ENCODE measurements at regions not wholly inside any gene's neighbourhood (a gene's known extent, or its start where the extent isn't known, plus 50 kb on each side); places are given as distances from the start of the nearest gene placed in this dataset.
"Not testable (repeated sequence)": the region's sequence is repeated elsewhere in the genome, so short reads cannot be mapped to it uniquely, and the experiment has no call there.

DNA sequence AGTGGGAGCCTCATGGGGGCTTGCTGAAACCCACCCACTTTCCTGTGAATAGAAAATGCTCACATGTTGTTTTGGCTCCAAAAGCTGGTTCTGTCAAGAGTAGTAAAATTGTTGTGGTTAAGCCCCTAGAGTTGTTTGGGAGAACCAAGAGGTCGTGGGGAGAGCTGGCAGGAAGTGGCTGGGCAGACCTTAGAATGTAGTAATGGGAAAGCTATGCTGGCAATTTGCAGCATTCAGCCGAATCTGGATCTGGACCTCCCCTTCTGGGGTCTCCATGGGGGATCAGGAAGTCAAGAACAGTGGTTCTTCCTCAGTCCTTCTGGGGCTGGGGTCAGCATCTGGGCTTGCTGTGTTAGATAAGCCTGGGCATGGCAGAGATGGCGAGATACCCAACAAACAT is 150.6 kb upstream of the TBX3 start:
- Mint-ChIP-seq H3K27ac (no peak overlapping the region), H3K4me3 (no peak overlapping the region), H3K4me1 (no peaks in the 10 kb centered on the region), H3K27me3 (no peaks in the 10 kb centered on the region), H3K36me3 (no peaks in the 10 kb centered on the region), H3K9me3 (peaks cover 0 to 2% (median 0%) of the 10 kb centered on the region in 3 donors)
- DNase-seq (no peak), ATAC-seq (replicated peaks in 1 of 4) (no peak)
- no peak overlapping the region for H3K4me3 ChIP-seq (ENCODE audit: control insufficient read depth in 1 of 2, extremely low read depth in 1 of 2, low read length in 1 of 2)
- H3K9me3 ChIP-seq, result no peaks in the 10 kb centered on the region
- H3K36me3 ChIP-seq (ENCODE audit: control insufficient read depth in 2 of 2, extremely low read depth in 1 of 2, insufficient read depth in 1 of 2, low read length in 1 of 2), result no peaks in the 10 kb centered on the region
- H3K4me1 ChIP-seq (ENCODE audit: control insufficient read depth in 1 of 2, extremely low read depth in 1 of 2, insufficient read depth in 2 of 2, low read length in 2 of 2), result no peaks in the 10 kb centered on the region
- 14% methylated on average over 2 of the region's 3 CpGs for WGBS (ENCODE audit: insufficient coverage)
- no peaks in the 10 kb centered on the region for H3K27me3 ChIP-seq (replicated peaks in 1 of 2; ENCODE audit: control insufficient read depth in 2 of 2, extremely low read depth in 1 of 2, insufficient read depth in 2 of 2, low read length in 1 of 2)
- POLR2A ChIA-PET, result no interaction called here
- CTCF ChIA-PET, result no interaction called here
- no peak overlapping the region for H3K27ac ChIP-seq (ENCODE audit: low read length)

DNA sequence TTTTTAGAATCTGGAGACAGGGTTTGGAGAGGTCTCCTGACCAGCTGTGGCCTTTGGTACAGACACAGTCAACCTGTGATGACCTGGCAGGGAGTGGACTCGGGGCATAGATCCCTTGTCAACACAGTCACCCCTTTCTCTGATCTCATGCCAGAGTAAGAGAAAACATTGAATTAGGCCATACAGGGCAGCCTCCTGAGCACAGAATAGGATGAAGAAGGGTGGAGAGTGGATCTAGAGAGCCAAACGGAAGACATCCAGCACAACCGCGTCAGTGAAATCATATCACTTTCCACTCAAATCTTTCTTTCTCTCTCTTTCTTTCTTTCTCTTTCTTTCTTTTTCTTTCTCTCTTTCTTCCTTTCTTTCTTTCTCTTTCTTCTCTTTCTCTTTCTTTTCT is 145.9 kb upstream of the TBX3 start:
- H3K4me1 Mint-ChIP-seq, result no peaks in the 10 kb centered on the region
- no peaks in the 10 kb centered on the region for H3K4me1 ChIP-seq (ENCODE audit: control insufficient read depth in 1 of 2, extremely low read depth in 1 of 2, insufficient read depth in 2 of 2, low read length in 2 of 2)
- no peaks in the 10 kb centered on the region for H3K36me3 ChIP-seq (ENCODE audit: control insufficient read depth in 2 of 2, extremely low read depth in 1 of 2, insufficient read depth in 1 of 2, low read length in 1 of 2)
- H3K27me3 Mint-ChIP-seq, result no peaks in the 10 kb centered on the region
- peaks cover 0 to 2% (median 0%) of the 10 kb centered on the region in 3 donors for H3K9me3 Mint-ChIP-seq
- H3K36me3 Mint-ChIP-seq, result no peaks in the 10 kb centered on the region
- no peaks in the 10 kb centered on the region for H3K27me3 ChIP-seq (replicated peaks in 1 of 2; ENCODE audit: control insufficient read depth in 2 of 2, extremely low read depth in 1 of 2, insufficient read depth in 2 of 2, low read length in 1 of 2)
- ChIA-PET CTCF (no interaction called here), POLR2A (no interaction called here)
- H3K9me3 ChIP-seq, result no peaks in the 10 kb centered on the region
- ATAC-seq (replicated peaks in 1 of 4), result no peak
- WGBS (ENCODE audit: insufficient coverage), result 89% methylated on average over 3 of the region's 4 CpGs
- no peak overlapping the region for H3K27ac ChIP-seq (ENCODE audit: low read length)
- H3K4me3 Mint-ChIP-seq, result no peak overlapping the region
- no peak for DNase-seq
- no peak overlapping the region for H3K27ac Mint-ChIP-seq
- H3K4me3 ChIP-seq (ENCODE audit: control insufficient read depth in 1 of 2, extremely low read depth in 1 of 2, low read length in 1 of 2), result no peak overlapping the region

DNA sequence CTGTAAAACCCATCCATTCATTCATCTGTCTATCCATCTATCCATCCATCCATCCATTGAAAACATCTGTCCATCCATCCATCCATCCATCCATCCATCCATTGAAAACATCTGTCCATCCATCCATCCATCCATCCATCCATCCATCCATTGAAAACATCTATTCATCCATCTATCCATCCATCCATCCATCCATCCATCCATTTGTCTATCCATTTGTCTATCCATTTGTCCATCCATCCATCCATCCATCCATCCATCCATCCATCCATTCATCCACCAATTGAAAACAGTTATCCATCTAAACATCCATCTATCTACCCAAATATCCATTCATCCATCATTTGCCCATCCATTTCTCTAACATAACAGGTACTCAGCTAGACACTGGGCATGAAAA is 145.3 kb upstream of the TBX3 start:
- POLR2A ChIA-PET; H3K4me3 Mint-ChIP-seq; H3K27me3 ChIP-seq (replicated peaks in 1 of 2; ENCODE audit: control insufficient read depth in 2 of 2, extremely low read depth in 1 of 2, insufficient read depth in 2 of 2, low read length in 1 of 2); H3K9me3 ChIP-seq; ATAC-seq (replicated peaks in 1 of 4); DNase-seq; H3K36me3 ChIP-seq (ENCODE audit: control insufficient read depth in 2 of 2, extremely low read depth in 1 of 2, insufficient read depth in 1 of 2, low read length in 1 of 2); H3K4me1 Mint-ChIP-seq; H3K27ac Mint-ChIP-seq; H3K4me3 ChIP-seq (ENCODE audit: control insufficient read depth in 1 of 2, extremely low read depth in 1 of 2, low read length in 1 of 2); H3K9me3 Mint-ChIP-seq; H3K27me3 Mint-ChIP-seq; H3K4me1 ChIP-seq (ENCODE audit: control insufficient read depth in 1 of 2, extremely low read depth in 1 of 2, insufficient read depth in 2 of 2, low read length in 2 of 2); H3K36me3 Mint-ChIP-seq; CTCF ChIA-PET; H3K27ac ChIP-seq (ENCODE audit: low read length): not testable (repeated sequence)

DNA sequence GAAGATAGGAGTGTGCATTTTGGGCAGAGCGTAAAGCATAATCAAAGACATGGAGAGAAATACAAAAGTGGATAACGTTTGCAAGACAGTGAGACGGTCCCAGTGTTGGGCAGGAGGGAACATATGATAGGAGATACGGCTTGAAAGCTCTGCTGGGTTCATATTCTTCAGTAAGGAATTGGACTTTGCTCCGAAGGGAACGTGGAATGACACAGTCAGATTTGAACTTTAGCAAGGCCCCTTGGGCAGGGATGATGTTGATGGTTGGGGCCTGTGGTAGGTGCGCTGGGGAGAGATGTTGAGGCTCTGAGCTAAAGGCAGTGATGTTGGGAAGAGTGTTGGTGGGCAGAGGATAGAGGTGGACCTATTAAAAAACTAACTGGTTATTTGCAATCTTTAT is 143.5 kb upstream of the TBX3 start:
- no peaks in the 10 kb centered on the region for H3K4me1 ChIP-seq (ENCODE audit: control insufficient read depth in 1 of 2, extremely low read depth in 1 of 2, insufficient read depth in 2 of 2, low read length in 2 of 2)
- no peaks in the 10 kb centered on the region for H3K27me3 ChIP-seq (replicated peaks in 1 of 2; ENCODE audit: control insufficient read depth in 2 of 2, extremely low read depth in 1 of 2, insufficient read depth in 2 of 2, low read length in 1 of 2)
- Mint-ChIP-seq H3K27ac (no peak overlapping the region), H3K9me3 (peaks cover 0 to 3% (median 2%) of the 10 kb centered on the region in 3 donors), H3K36me3 (no peaks in the 10 kb centered on the region), H3K27me3 (no peaks in the 10 kb centered on the region), H3K4me1 (no peaks in the 10 kb centered on the region), H3K4me3 (no peak overlapping the region)
- 82% methylated on average over 6 of the region's 7 CpGs for WGBS (ENCODE audit: insufficient coverage)
- ATAC-seq (replicated peaks in 1 of 4) (no peak), DNase-seq (no peak)
- no peaks in the 10 kb centered on the region for H3K9me3 ChIP-seq
- CTCF ChIA-PET, result no interaction called here
- H3K27ac ChIP-seq (ENCODE audit: low read length), result no peak overlapping the region
- POLR2A ChIA-PET, result no interaction called here
- H3K36me3 ChIP-seq (ENCODE audit: control insufficient read depth in 2 of 2, extremely low read depth in 1 of 2, insufficient read depth in 1 of 2, low read length in 1 of 2), result no peaks in the 10 kb centered on the region
- no peak overlapping the region for H3K4me3 ChIP-seq (ENCODE audit: control insufficient read depth in 1 of 2, extremely low read depth in 1 of 2, low read length in 1 of 2)

DNA sequence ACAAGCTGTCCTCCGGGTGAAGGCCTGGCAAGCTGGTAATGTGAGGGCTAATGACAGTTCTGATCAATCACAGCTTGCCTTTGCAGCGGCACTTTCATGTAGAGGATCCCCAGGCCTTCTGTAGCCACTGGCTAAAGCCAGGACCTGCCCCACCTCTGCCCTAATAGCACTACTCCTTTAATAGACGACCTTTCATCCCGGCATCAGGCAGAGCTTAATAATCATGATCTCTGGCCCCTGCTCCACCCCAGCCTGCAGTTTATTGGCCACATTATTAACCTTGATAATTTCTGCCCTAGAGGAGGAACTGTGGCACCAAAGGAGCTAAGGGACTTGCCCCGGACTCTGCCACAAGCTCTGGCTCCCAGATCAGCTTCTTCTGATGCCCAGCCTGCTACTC is 142.3 kb upstream of the TBX3 start:
- Histone ChIP-seq H3K36me3 (ENCODE audit: control insufficient read depth in 2 of 2, extremely low read depth in 1 of 2, insufficient read depth in 1 of 2, low read length in 1 of 2) (no peaks in the 10 kb centered on the region), H3K4me3 (ENCODE audit: control insufficient read depth in 1 of 2, extremely low read depth in 1 of 2, low read length in 1 of 2) (no peak overlapping the region), H3K4me1 (ENCODE audit: control insufficient read depth in 1 of 2, extremely low read depth in 1 of 2, insufficient read depth in 2 of 2, low read length in 2 of 2) (no peaks in the 10 kb centered on the region), H3K27me3 (replicated peaks in 1 of 2; ENCODE audit: control insufficient read depth in 2 of 2, extremely low read depth in 1 of 2, insufficient read depth in 2 of 2, low read length in 1 of 2) (no peaks in the 10 kb centered on the region), H3K27ac (ENCODE audit: low read length) (no peak overlapping the region), H3K9me3 (no peaks in the 10 kb centered on the region)
- no peak for ATAC-seq (replicated peaks in 1 of 4)
- peaks cover 0 to 3% (median 0%) of the 10 kb centered on the region in 3 donors for H3K9me3 Mint-ChIP-seq
- no peaks in the 10 kb centered on the region for H3K36me3 Mint-ChIP-seq
- WGBS (ENCODE audit: insufficient coverage), result 48% methylated on average over 3 of the region's 5 CpGs
- H3K4me1 Mint-ChIP-seq, result no peaks in the 10 kb centered on the region
- no peak overlapping the region for H3K27ac Mint-ChIP-seq
- no peak for DNase-seq
- H3K27me3 Mint-ChIP-seq, result no peaks in the 10 kb centered on the region
- POLR2A ChIA-PET, result no interaction called here
- no peak overlapping the region for H3K4me3 Mint-ChIP-seq
- CTCF ChIA-PET, result no interaction called here

DNA sequence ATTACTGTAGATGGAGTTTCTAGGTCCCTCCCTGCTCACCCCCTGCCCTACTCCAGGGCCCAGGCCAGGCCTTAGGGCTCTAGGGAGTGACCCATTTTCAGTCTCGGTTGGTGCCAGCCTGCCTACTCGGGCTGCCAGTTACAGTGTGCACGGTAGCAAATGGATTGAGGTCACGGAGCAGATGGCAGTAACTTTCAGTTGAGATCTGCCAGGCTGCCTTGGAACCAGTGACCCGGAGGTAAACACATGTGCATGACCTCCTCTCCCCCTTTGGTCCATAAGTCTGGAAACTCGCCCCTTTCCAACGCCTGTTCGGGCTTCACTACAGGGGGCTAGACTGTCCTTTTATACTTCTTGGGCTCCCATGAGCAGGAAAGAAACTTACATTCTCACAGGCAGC is 139.7 kb upstream of the TBX3 start:
- no peaks in the 10 kb centered on the region for H3K9me3 ChIP-seq
- WGBS (ENCODE audit: insufficient coverage), result 86% methylated on average over 5 of the region's 8 CpGs
- DNase-seq (no peak), ATAC-seq (replicated peaks in 1 of 4) (no peak)
- ChIA-PET CTCF (no interaction called here), POLR2A (interaction anchor here in 1 of 2 donors (0.7 to 0.8 kb wide), 2 partner anchors 192 to 969 kb away, joined by 3 read pairs; no protein-coding TSS in a partner anchor)
- Mint-ChIP-seq H3K27me3 (no peaks in the 10 kb centered on the region), H3K4me1 (no peaks in the 10 kb centered on the region), H3K4me3 (no peak overlapping the region), H3K36me3 (no peaks in the 10 kb centered on the region), H3K9me3 (peaks cover 0 to 6% (median 0%) of the 10 kb centered on the region in 3 donors), H3K27ac (no peak overlapping the region)
- no peak overlapping the region for H3K4me3 ChIP-seq (ENCODE audit: control insufficient read depth in 1 of 2, extremely low read depth in 1 of 2, low read length in 1 of 2)
- H3K36me3 ChIP-seq (ENCODE audit: control insufficient read depth in 2 of 2, extremely low read depth in 1 of 2, insufficient read depth in 1 of 2, low read length in 1 of 2), result no peaks in the 10 kb centered on the region
- no peak overlapping the region for H3K27ac ChIP-seq (ENCODE audit: low read length)
- no peaks in the 10 kb centered on the region for H3K4me1 ChIP-seq (ENCODE audit: control insufficient read depth in 1 of 2, extremely low read depth in 1 of 2, insufficient read depth in 2 of 2, low read length in 2 of 2)
- no peaks in the 10 kb centered on the region for H3K27me3 ChIP-seq (replicated peaks in 1 of 2; ENCODE audit: control insufficient read depth in 2 of 2, extremely low read depth in 1 of 2, insufficient read depth in 2 of 2, low read length in 1 of 2)

DNA sequence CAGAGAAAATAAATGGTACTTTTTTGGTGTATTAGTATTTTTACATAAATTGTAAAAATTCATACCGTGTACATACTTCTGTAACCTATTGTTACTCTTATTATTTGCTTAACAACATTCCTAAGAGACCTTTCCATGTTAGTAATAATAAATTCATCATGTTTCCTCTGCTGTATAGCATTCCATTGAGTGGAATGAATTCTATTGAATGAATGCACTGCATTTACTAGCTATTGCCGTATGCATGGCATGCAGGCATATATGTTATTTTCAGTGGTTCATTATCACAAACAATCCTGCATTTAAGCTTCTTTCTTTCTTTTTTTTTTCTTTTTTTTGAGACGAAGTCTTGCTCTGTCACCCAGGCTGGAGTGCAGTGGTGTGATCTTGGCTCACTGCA is 137.6 kb upstream of the TBX3 start:
- DNase-seq (no peak), ATAC-seq (replicated peaks in 1 of 4) (no peak)
- Mint-ChIP-seq H3K27ac (no peak overlapping the region), H3K27me3 (no peaks in the 10 kb centered on the region), H3K36me3 (no peaks in the 10 kb centered on the region), H3K4me1 (no peaks in the 10 kb centered on the region), H3K9me3 (peaks cover 0 to 6% (median 0%) of the 10 kb centered on the region in 3 donors), H3K4me3 (no peak overlapping the region)
- no peak overlapping the region for H3K27ac ChIP-seq (ENCODE audit: low read length)
- ChIA-PET CTCF (no interaction called here), POLR2A (no interaction called here)
- no peaks in the 10 kb centered on the region for H3K4me1 ChIP-seq (ENCODE audit: control insufficient read depth in 1 of 2, extremely low read depth in 1 of 2, insufficient read depth in 2 of 2, low read length in 2 of 2)
- no peaks in the 10 kb centered on the region for H3K36me3 ChIP-seq (ENCODE audit: control insufficient read depth in 2 of 2, extremely low read depth in 1 of 2, insufficient read depth in 1 of 2, low read length in 1 of 2)
- H3K9me3 ChIP-seq, result no peaks in the 10 kb centered on the region
- H3K27me3 ChIP-seq (replicated peaks in 1 of 2; ENCODE audit: control insufficient read depth in 2 of 2, extremely low read depth in 1 of 2, insufficient read depth in 2 of 2, low read length in 1 of 2), result peaks cover 0 to 3% of the 10 kb centered on the region in 2 experiments
- WGBS (ENCODE audit: insufficient coverage), result 100% methylated on average over 1 of the region's 3 CpGs
- no peak overlapping the region for H3K4me3 ChIP-seq (ENCODE audit: control insufficient read depth in 1 of 2, extremely low read depth in 1 of 2, low read length in 1 of 2)
